HepG2 (cell line): ENCODE measurements at regions not wholly inside any gene's neighbourhood (a gene's known extent, or its start where the extent isn't known, plus 50 kb on each side); places are given as distances from the start of the nearest gene placed in this dataset.

Experiments
- BRF2 ChIP-seq: sonication (generic); formaldehyde crosslinking; IDR thresholded peaks from 2 replicates; pipeline ENCODE4 v1.8.1; 2022; ENCODE audit warnings: mild to moderate bottlenecking, missing genetic modification reagents
- CBFB ChIP-seq: sonication (generic); formaldehyde crosslinking; IDR thresholded peaks from 2 replicates; pipeline ENCODE4 v1.4.0; 2020; ENCODE audit warnings: missing genetic modification reagents
- FOXK1 ChIP-seq: sonication (generic); formaldehyde crosslinking; IDR thresholded peaks from 2 replicates; pipeline ENCODE4 v1.4.0; 2020; ENCODE audit warnings: low read depth, missing genetic modification reagents, borderline replicate concordance
- GATAD2A ChIP-seq: IDR thresholded peaks from 2 replicates; pipeline ENCODE4 v1.6.1; 2016
- GPBP1L1 ChIP-seq: sonication (generic); formaldehyde crosslinking; IDR thresholded peaks from 2 replicates; pipeline ENCODE4 v1.5.0; 2020; ENCODE audit warnings: mild to moderate bottlenecking, missing genetic modification reagents
- KLF9 ChIP-seq: IDR thresholded peaks from 2 replicates; pipeline ENCODE4 v1.6.1; 2016; ENCODE audit warnings: low read depth
- MNT ChIP-seq: fragments of 450-650 bp; IDR thresholded peaks from 2 replicates; pipeline ENCODE4 v1.6.1; 2016
- POLR2G ChIP-seq: fragments of 200-400 bp; formaldehyde crosslinking; IDR thresholded peaks from 2 replicates; pipeline ENCODE4 v1.6.1; 2018; ENCODE audit warnings: mild to moderate bottlenecking, low read depth, low read length, moderate library complexity
- PRDM10 ChIP-seq: sonication (generic); formaldehyde crosslinking; IDR thresholded peaks from 2 replicates; pipeline ENCODE4 v1.4.0; 2020; ENCODE audit warnings: low read depth, missing genetic modification reagents
- SIN3A ChIP-seq: IDR thresholded peaks from 2 replicates; pipeline ENCODE4 v1.6.1; 2011; ENCODE audit warnings: low read depth, mild to moderate bottlenecking, control low read depth, low read length, borderline replicate concordance
- SOX5 ChIP-seq: IDR thresholded peaks from 2 replicates; pipeline ENCODE4 v1.6.1; 2016; ENCODE audit warnings: borderline replicate concordance
- SOX6 ChIP-seq, 2 experiments: fragments of 450-650 bp in 1 of 2; sonication (generic) in 1 of 2; formaldehyde crosslinking in 1 of 2; IDR thresholded peaks; 2 replicates each; pipeline versions ENCODE4 v1.4.0 to v1.6.1; 2017 to 2020; ENCODE audit warnings: antibody characterized with exemption in 1 of 2, mild to moderate bottlenecking in 1 of 2, missing genetic modification reagents in 1 of 2
- ZNF225 ChIP-seq: sonication (generic); formaldehyde crosslinking; IDR thresholded peaks from 2 replicates; pipeline ENCODE4 v1.4.0; 2020; ENCODE audit warnings: mild to moderate bottlenecking, missing genetic modification reagents
- ZNF547 ChIP-seq: sonication (generic); formaldehyde crosslinking; IDR thresholded peaks from 2 replicates; pipeline ENCODE4 v1.5.1; 2020; ENCODE audit warnings: mild to moderate bottlenecking, missing genetic modification reagents
- ZNF569 ChIP-seq: sonication (generic); formaldehyde crosslinking; IDR thresholded peaks from 2 replicates; pipeline ENCODE4 v1.5.0; 2020; ENCODE audit warnings: mild to moderate bottlenecking, missing genetic modification reagents, moderate library complexity, borderline replicate concordance
- TF ChIP-seq, protein P1 (sequence below): sonication (generic); formaldehyde crosslinking; IDR thresholded peaks from 2 replicates; pipeline ENCODE4 v1.4.0; 2020; ENCODE audit warnings: missing genetic modification reagents, borderline replicate concordance
- TF ChIP-seq, protein P2 (sequence below): sonication (generic); formaldehyde crosslinking; IDR thresholded peaks from 2 replicates; pipeline ENCODE4 v1.8.0; 2022; ENCODE audit warnings: mild to moderate bottlenecking, missing genetic modification reagents, moderate library complexity
- TF ChIP-seq, protein P3 (sequence below): IDR thresholded peaks from 2 replicates; pipeline ENCODE4 v1.6.1; 2016; ENCODE audit warnings: missing genetic modification reagents, missing compliant biosample characterization

GRCh38 chr10:4661511-4662255, 164.3 kb upstream of the AKR1E2 start (continued):
- TF ChIP-seq MNT, result peak; percentile 73
- TF ChIP-seq BRF2 (CRISPR knock-in tag), result no peak
- TF ChIP-seq, protein P1, sequence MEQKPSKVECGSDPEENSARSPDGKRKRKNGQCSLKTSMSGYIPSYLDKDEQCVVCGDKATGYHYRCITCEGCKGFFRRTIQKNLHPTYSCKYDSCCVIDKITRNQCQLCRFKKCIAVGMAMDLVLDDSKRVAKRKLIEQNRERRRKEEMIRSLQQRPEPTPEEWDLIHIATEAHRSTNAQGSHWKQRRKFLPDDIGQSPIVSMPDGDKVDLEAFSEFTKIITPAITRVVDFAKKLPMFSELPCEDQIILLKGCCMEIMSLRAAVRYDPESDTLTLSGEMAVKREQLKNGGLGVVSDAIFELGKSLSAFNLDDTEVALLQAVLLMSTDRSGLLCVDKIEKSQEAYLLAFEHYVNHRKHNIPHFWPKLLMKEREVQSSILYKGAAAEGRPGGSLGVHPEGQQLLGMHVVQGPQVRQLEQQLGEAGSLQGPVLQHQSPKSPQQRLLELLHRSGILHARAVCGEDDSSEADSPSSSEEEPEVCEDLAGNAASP, result no peak
- TF ChIP-seq PRDM10 (CRISPR knock-in tag), result no peak
- no peak for TF ChIP-seq ZNF569 (CRISPR knock-in tag)
- TF ChIP-seq POLR2G, result no peak
- peak; percentile 63; the same call in 1 of the 2 replicates for TF ChIP-seq SOX5 (CRISPR knock-in tag)
- TF ChIP-seq ZNF225 (CRISPR knock-in tag), result no peak
- no peak for TF ChIP-seq ZNF547
- 0 out of 2 replicates have a peak, but pooled peaks have one; percentile 27 for TF ChIP-seq SIN3A
- no peak for TF ChIP-seq GPBP1L1
- no peak for TF ChIP-seq KLF9 (CRISPR knock-in tag)
- TF ChIP-seq SOX6 (IDR thresholded peaks at IDR 0.05), result no peak
- peak; percentile 43; the same call in 1 of the 2 replicates for TF ChIP-seq SOX6 (CRISPR knock-in tag; IDR thresholded peaks at IDR 0.05)
- TF ChIP-seq, protein P2, sequence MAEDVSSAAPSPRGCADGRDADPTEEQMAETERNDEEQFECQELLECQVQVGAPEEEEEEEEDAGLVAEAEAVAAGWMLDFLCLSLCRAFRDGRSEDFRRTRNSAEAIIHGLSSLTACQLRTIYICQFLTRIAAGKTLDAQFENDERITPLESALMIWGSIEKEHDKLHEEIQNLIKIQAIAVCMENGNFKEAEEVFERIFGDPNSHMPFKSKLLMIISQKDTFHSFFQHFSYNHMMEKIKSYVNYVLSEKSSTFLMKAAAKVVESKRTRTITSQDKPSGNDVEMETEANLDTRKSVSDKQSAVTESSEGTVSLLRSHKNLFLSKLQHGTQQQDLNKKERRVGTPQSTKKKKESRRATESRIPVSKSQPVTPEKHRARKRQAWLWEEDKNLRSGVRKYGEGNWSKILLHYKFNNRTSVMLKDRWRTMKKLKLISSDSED (CRISPR knock-in tag), result no peak
- TF ChIP-seq GATAD2A (CRISPR knock-in tag), result peak; percentile 66; the same call in 1 of the 2 replicates
- TF ChIP-seq, protein P3, sequence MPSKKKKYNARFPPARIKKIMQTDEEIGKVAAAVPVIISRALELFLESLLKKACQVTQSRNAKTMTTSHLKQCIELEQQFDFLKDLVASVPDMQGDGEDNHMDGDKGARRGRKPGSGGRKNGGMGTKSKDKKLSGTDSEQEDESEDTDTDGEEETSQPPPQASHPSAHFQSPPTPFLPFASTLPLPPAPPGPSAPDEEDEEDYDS (CRISPR knock-in tag), result 0 out of 2 replicates have a peak, but pooled peaks have one; percentile 16
- TF ChIP-seq CBFB (CRISPR knock-in tag), result no peak
- TF ChIP-seq FOXK1, result peak; percentile 52; the same call in 1 of the 2 replicates
